CD14-positive monocyte (primary cell): ENCODE measurements at regions not wholly inside any gene's neighbourhood (a gene's known extent, or its start where the extent isn't known, plus 50 kb on each side); places are given as distances from the start of the nearest gene placed in this dataset.

ENCODE experiments used
- DNase-seq, 3 donors: peaks; one replicate each; pipeline ENCODE4 v3.0.0-alpha.2; 2011 to 2022
- H2AFZ ChIP-seq: 2 replicates; pipeline ENCODE4 v1.6.0; 2012; ENCODE audit warnings: mild to moderate bottlenecking, low read depth, low read length, inconsistent platforms; ENCODE audit not compliant: insufficient read depth, poor library complexity, severe bottlenecking
- H3K27ac ChIP-seq, 2 donors: 1 replicate in 1 of 2; 2 replicates in 1 of 2; pipeline ENCODE4 v1.5.1; 2012 to 2013; ENCODE audit warnings: low read length in 2 of 2, control low read depth in 1 of 2, inconsistent platforms in 1 of 2, low read depth in 1 of 2, mild to moderate bottlenecking in 1 of 2
- H3K27me3 ChIP-seq, 2 donors: one replicate each; pipeline versions ENCODE4 v1.6.0 to v1.6.1; 2011 to 2013; ENCODE audit warnings: low read length in 2 of 2; ENCODE audit not compliant: control insufficient read depth in 2 of 2, insufficient read depth in 2 of 2
- H3K36me3 ChIP-seq, 2 donors: replicated peaks in 1 of 2; 1 replicate in 1 of 2; 2 replicates in 1 of 2; pipeline versions ENCODE4 v1.5.1 to v1.6.1; 2012 to 2013; ENCODE audit warnings: low read length in 2 of 2, control low read depth in 1 of 2, inconsistent platforms in 1 of 2, mild to moderate bottlenecking in 1 of 2; ENCODE audit not compliant: insufficient read depth in 2 of 2, control insufficient read depth in 1 of 2
- H3K4me1 ChIP-seq, 2 donors: 1 replicate in 1 of 2; 2 replicates in 1 of 2; pipeline versions ENCODE4 v1.5.1 to v1.6.1; 2012 to 2013; ENCODE audit warnings: low read length in 2 of 2, control low read depth in 1 of 2, inconsistent platforms in 1 of 2, mild to moderate bottlenecking in 1 of 2, moderate library complexity in 1 of 2; ENCODE audit not compliant: insufficient read depth in 2 of 2, control insufficient read depth in 1 of 2
- H3K4me2 ChIP-seq: replicated peaks from 2 replicates; pipeline ENCODE3; 2012; ENCODE audit warnings: low read length, moderate library complexity, mild to moderate bottlenecking; ENCODE audit not compliant: poor library complexity, severe bottlenecking; ENCODE audit errors: extremely low read depth
- H3K4me3 ChIP-seq, 3 experiments: fragments of 200-600 bp in 1 of 3; sonication (generic) in 1 of 3; replicated peaks in 1 of 3; 1 replicate in 2 of 3; 2 replicates in 1 of 3; pipeline ENCODE4 v1.5.1; 2011 to 2013; ENCODE audit warnings: low read length in 3 of 3, mild to moderate bottlenecking in 3 of 3, control low read depth in 2 of 3, low read depth in 2 of 3, inconsistent platforms in 1 of 3, moderate library complexity in 1 of 3
- H3K79me2 ChIP-seq: 2 replicates; pipeline ENCODE4 v1.6.0; 2012; ENCODE audit warnings: mild to moderate bottlenecking, control low read depth, inconsistent platforms, low read length, moderate library complexity; ENCODE audit not compliant: insufficient read depth
- H3K9ac ChIP-seq: 2 replicates; pipeline ENCODE4 v1.6.0; 2017; ENCODE audit warnings: low read length, mild to moderate bottlenecking; ENCODE audit not compliant: insufficient read depth, poor library complexity, severe bottlenecking
- H3K9me3 ChIP-seq, 2 donors: replicated peaks in 1 of 2; 1 replicate in 1 of 2; 2 replicates in 1 of 2; pipeline versions ENCODE4 v1.5.1 to v1.6.1; 2012 to 2013; ENCODE audit warnings: low read length in 2 of 2, control low read depth in 1 of 2; ENCODE audit not compliant: control insufficient read depth in 1 of 2, insufficient read depth in 1 of 2
- H4K20me1 ChIP-seq: 2 replicates; pipeline ENCODE4 v1.6.0; 2012; ENCODE audit warnings: mild to moderate bottlenecking, low read length, control low read depth, moderate library complexity; ENCODE audit not compliant: insufficient read depth
- H3K27ac Mint-ChIP-seq, 7 donors: one replicate each; pipeline ENCODE4 v1.8.0; 2020; ENCODE audit warnings: mild to moderate bottlenecking in 7 of 7, mixed read lengths in 7 of 7, moderate library complexity in 6 of 7, inconsistent platforms in 2 of 7
- H3K27me3 Mint-ChIP-seq, 3 donors: one replicate each; pipeline ENCODE4 v1.8.0; 2021 to 2022; ENCODE audit warnings: low read depth in 3 of 3, mild to moderate bottlenecking in 3 of 3, mixed read lengths in 3 of 3, moderate library complexity in 3 of 3, inconsistent platforms in 1 of 3
- H3K36me3 Mint-ChIP-seq, 2 donors: one replicate each; pipeline ENCODE4 v1.8.0; 2020; ENCODE audit warnings: mixed read lengths in 2 of 2, inconsistent platforms in 1 of 2, mild to moderate bottlenecking in 1 of 2
- H3K4me1 Mint-ChIP-seq: one replicate; pipeline ENCODE4 v1.8.0; 2020; ENCODE audit warnings: mild to moderate bottlenecking, mixed read lengths
- H3K4me3 Mint-ChIP-seq, 2 donors: one replicate each; pipeline ENCODE4 v1.8.0; 2020; ENCODE audit warnings: mild to moderate bottlenecking in 2 of 2, mixed read lengths in 2 of 2, moderate library complexity in 1 of 2
- H3K9me3 Mint-ChIP-seq, 7 donors: one replicate each; pipeline ENCODE4 v1.8.0; 2020 to 2022; ENCODE audit warnings: mixed read lengths in 7 of 7, mild to moderate bottlenecking in 6 of 7, moderate library complexity in 6 of 7, inconsistent platforms in 2 of 7
- intact Hi-C, 2 donors: fragments of 100-400 bp; cut with micrococcal nuclease; formaldehyde crosslinking; loops; one replicate each; pipeline versions ENCODE4 v1.15.0 to v1.15.1; 2023
- TF ChIP-seq, protein P1 (sequence below): fragments of 200-600 bp; IDR thresholded peaks from one replicate; pipeline ENCODE4 v1.8.0; 2022; ENCODE audit warnings: antibody characterized with exemption, mild to moderate bottlenecking

GRCh38 chr6:67736816-67737215, 898.3 kb upstream of the ADGRB3 start:
- Histone ChIP-seq H3K4me1 (no peaks in the 10 kb centered on the region), H3K9ac (no peak overlapping the region), H3K4me2 (no peak overlapping the region), H3K4me3 (no peak overlapping the region), H2AFZ (no peak overlapping the region), H3K27ac (no peak overlapping the region), H3K9me3 (peaks cover 6 to 13% of the 10 kb centered on the region in 2 donors), H3K27me3 (no peaks in the 10 kb centered on the region), H3K36me3 (no peaks in the 10 kb centered on the region), H3K79me2 (no peaks in the 10 kb centered on the region), H4K20me1 (no peaks in the 10 kb centered on the region)
- TF ChIP-seq, protein P1, sequence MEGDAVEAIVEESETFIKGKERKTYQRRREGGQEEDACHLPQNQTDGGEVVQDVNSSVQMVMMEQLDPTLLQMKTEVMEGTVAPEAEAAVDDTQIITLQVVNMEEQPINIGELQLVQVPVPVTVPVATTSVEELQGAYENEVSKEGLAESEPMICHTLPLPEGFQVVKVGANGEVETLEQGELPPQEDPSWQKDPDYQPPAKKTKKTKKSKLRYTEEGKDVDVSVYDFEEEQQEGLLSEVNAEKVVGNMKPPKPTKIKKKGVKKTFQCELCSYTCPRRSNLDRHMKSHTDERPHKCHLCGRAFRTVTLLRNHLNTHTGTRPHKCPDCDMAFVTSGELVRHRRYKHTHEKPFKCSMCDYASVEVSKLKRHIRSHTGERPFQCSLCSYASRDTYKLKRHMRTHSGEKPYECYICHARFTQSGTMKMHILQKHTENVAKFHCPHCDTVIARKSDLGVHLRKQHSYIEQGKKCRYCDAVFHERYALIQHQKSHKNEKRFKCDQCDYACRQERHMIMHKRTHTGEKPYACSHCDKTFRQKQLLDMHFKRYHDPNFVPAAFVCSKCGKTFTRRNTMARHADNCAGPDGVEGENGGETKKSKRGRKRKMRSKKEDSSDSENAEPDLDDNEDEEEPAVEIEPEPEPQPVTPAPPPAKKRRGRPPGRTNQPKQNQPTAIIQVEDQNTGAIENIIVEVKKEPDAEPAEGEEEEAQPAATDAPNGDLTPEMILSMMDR, result no peak
- Mint-ChIP-seq H3K9me3 (peaks cover 2 to 11% (median 7%) of the 10 kb centered on the region in 7 donors), H3K27me3 (no peaks in the 10 kb centered on the region), H3K27ac (no peak overlapping the region), H3K4me1 (no peaks in the 10 kb centered on the region), H3K36me3 (no peaks in the 10 kb centered on the region), H3K4me3 (no peak overlapping the region)
- DNase-seq, result no peak
- intact Hi-C loops, result no loop called here

- no peak for DNase-seq
- Mint-ChIP-seq H3K27me3 (no peaks in the 10 kb centered on the region), H3K9me3 (peaks cover 2 to 13% (median 8%) of the 10 kb centered on the region in 7 donors), H3K36me3 (no peaks in the 10 kb centered on the region), H3K4me3 (no peak overlapping the region), H3K27ac (no peak overlapping the region), H3K4me1 (no peaks in the 10 kb centered on the region)
- Histone ChIP-seq H2AFZ (no peak overlapping the region), H3K9me3 (peaks cover 6 to 13% of the 10 kb centered on the region in 2 donors), H3K4me3 (no peak overlapping the region), H3K27ac (no peak overlapping the region), H3K79me2 (no peaks in the 10 kb centered on the region), H3K36me3 (no peaks in the 10 kb centered on the region), H3K9ac (no peak overlapping the region), H3K4me2 (no peak overlapping the region), H3K4me1 (no peaks in the 10 kb centered on the region), H3K27me3 (no peaks in the 10 kb centered on the region), H4K20me1 (no peaks in the 10 kb centered on the region)
- intact Hi-C loops, result no loop called here
- TF ChIP-seq, protein P1, result no peak
Measured at GRCh38 chr6:67736161-67736560, 898.9 kb upstream of the ADGRB3 start.
